HEK293T (cell line): ENCODE measurements at regions not wholly inside any gene's neighbourhood (a gene's known extent, or its start where the extent isn't known, plus 50 kb on each side); places are given as distances from the start of the nearest gene placed in this dataset.

Experiments used
- ARNT ChIP-seq: fragments of 450-650 bp; IDR thresholded peaks from 2 replicates; pipeline ENCODE4 v1.6.1; 2017; ENCODE audit warnings: mild to moderate bottlenecking
- FOXM1 ChIP-seq: fragments of 450-650 bp; IDR thresholded peaks from 2 replicates; pipeline ENCODE4 v1.6.1; 2017; ENCODE audit warnings: mild to moderate bottlenecking, borderline replicate concordance
- HDGF ChIP-seq: fragments of 450-650 bp; IDR thresholded peaks from 2 replicates; pipeline ENCODE4 v1.6.1; 2017; ENCODE audit warnings: antibody characterized with exemption, borderline replicate concordance
- NFRKB ChIP-seq: fragments of 450-650 bp; IDR thresholded peaks from 2 replicates; pipeline ENCODE4 v1.6.1; 2016; ENCODE audit warnings: mild to moderate bottlenecking, moderate library complexity
- SUZ12 ChIP-seq: fragments of 450-650 bp; IDR thresholded peaks from 2 replicates; pipeline ENCODE4 v1.6.1; 2016; ENCODE audit warnings: mild to moderate bottlenecking

DNA sequence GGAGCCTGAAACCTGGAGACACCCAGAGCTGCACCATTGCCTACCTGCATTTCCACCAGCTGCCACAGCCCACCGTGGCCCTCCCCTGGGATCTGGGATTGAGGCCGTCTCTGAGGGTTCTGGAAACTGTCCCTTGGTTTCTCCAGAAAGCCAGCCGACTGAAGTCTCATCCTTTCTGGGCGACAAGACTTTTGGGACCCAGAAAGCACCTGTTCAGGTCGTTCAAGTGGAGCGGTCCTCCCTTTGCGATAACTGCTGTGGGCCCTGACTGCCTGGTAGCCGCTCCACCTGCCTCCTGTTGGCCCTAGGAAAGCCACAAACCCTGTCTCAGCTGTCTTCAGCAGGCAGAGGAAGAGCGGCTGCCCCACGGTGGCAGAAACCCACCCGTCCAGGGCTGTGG is 346.0 kb upstream of the MKI67 start:
- TF ChIP-seq ARNT (no peak), NFRKB (no peak), HDGF (no peak), SUZ12 (no peak), FOXM1 (no peak)
